DOHH2 (cell line): ENCODE measurements at regions not wholly inside any gene's neighbourhood (a gene's known extent, or its start where the extent isn't known, plus 50 kb on each side); places are given as distances from the start of the nearest gene placed in this dataset.

Experiments used
- H3F3A ChIP-seq: fragments of 200-600 bp; sonication (generic), shearing (Covaris generic); 2 replicates; pipeline ENCODE4 v1.6.0; 2016; ENCODE audit warnings: antibody characterized with exemption, mild to moderate bottlenecking; ENCODE audit not compliant: control insufficient read depth, insufficient read depth
- H3K27ac ChIP-seq: fragments of 200-600 bp; sonication (generic); 2 replicates; pipeline ENCODE4 v1.5.1; 2014; ENCODE audit warnings: low read depth, mild to moderate bottlenecking, low read length, moderate library complexity
- H3K27me3 ChIP-seq: fragments of 200-600 bp; sonication (generic); 2 replicates; pipeline ENCODE4 v1.6.1; 2014; ENCODE audit warnings: mild to moderate bottlenecking, low read length, mixed read lengths; ENCODE audit not compliant: control insufficient read depth
- H3K36me3 ChIP-seq: fragments of 200-600 bp; sonication (generic); 2 replicates; pipeline ENCODE4 v1.6.1; 2014; ENCODE audit warnings: mild to moderate bottlenecking, low read length, moderate library complexity, mixed read lengths; ENCODE audit not compliant: control insufficient read depth
- H3K4me1 ChIP-seq: fragments of 200-600 bp; sonication (generic); 2 replicates; pipeline ENCODE4 v1.6.1; 2014; ENCODE audit warnings: mild to moderate bottlenecking, low read length, mixed read lengths; ENCODE audit not compliant: control insufficient read depth
- H3K4me2 ChIP-seq: fragments of 200-600 bp; sonication (generic); 2 replicates; pipeline ENCODE4 v1.6.0; 2014; ENCODE audit warnings: mild to moderate bottlenecking, low read length, moderate library complexity
- H3K4me3 ChIP-seq: fragments of 200-600 bp; sonication (generic); 2 replicates; pipeline ENCODE4 v1.5.1; 2014; ENCODE audit warnings: mild to moderate bottlenecking, low read length, mixed read lengths
- H3K79me2 ChIP-seq: fragments of 200-600 bp; sonication (generic); 2 replicates; pipeline ENCODE4 v1.6.1; 2014; ENCODE audit warnings: mild to moderate bottlenecking, low read length, mixed read lengths; ENCODE audit not compliant: control insufficient read depth
- H3K9me2 ChIP-seq: fragments of 200-600 bp; sonication (generic); replicated peaks from 2 replicates; pipeline ENCODE4 v1.6.1; 2014; ENCODE audit warnings: mild to moderate bottlenecking, low read length, mixed read lengths; ENCODE audit not compliant: control insufficient read depth
- H3K9me3 ChIP-seq: fragments of 200-600 bp; sonication (generic); 2 replicates; pipeline ENCODE4 v1.6.1; 2014; ENCODE audit warnings: antibody characterized with exemption, low read length, mixed read lengths; ENCODE audit not compliant: control insufficient read depth, insufficient read depth
- H4K20me1 ChIP-seq: fragments of 200-600 bp; sonication (generic); 2 replicates; pipeline ENCODE4 v1.6.0; 2014; ENCODE audit warnings: low read depth, mild to moderate bottlenecking, antibody characterized with exemption, low read length, moderate library complexity; ENCODE audit not compliant: control insufficient read depth, insufficient read depth
- EZH2phosphoT487 ChIP-seq: fragments of 200-600 bp; sonication (generic); IDR thresholded peaks from 2 replicates; pipeline ENCODE4 v1.6.1; 2017; ENCODE audit warnings: borderline replicate concordance, mild to moderate bottlenecking, antibody characterized with exemption, low read length, moderate library complexity, mixed read lengths
- TF ChIP-seq, protein P1 (sequence below): fragments of 200-600 bp; sonication (generic); IDR thresholded peaks from one replicate; pipeline ENCODE4 v1.5.1; 2014; ENCODE audit warnings: antibody characterized with exemption, mild to moderate bottlenecking, low read depth, low read length; ENCODE audit not compliant: poor library complexity, severe bottlenecking

DNA sequence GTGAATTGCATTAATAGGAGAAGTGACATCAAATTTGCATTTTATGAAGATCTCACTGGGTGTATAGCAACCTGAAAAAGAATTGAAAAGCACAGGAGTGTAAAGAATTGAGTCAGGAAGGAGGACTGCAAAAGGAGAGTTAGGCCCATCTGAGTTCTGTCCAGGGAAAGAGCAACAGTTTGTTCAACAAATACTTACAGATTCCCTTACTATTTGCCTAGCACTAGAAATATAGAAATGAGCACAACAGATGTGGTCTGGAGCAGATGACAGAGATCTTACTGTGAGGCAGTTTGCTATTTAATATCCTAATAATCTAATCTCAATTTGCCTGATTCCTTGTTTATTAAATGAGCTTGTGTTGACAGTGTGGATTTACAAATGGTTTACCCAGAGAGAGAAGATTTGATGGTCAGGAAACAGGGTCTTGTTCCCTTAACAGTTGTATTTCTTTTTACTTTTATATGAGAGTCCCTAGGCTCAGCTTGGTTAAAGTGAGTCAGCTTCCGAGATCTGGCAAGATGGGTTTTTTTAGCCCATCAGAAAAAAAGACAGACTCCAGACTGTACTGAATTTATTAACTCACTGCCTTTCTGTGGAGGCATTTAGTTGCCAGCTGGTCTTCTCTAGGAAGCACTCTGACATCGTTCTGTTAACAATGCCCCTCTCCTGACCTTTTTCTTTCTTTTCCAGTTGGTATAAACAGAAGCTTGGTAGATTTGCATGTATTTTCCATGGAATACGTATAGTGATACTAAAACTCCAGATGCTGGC lies 229.7 kb downstream of the TTC6 start:
- H3K9me2 ChIP-seq: no peaks in the 10 kb centered on the region
- H3K4me1 ChIP-seq: no peaks in the 10 kb centered on the region
- no peaks in the 10 kb centered on the region for H3K9me3 ChIP-seq
- no peaks in the 10 kb centered on the region for H3K36me3 ChIP-seq
- TF ChIP-seq, protein P1, sequence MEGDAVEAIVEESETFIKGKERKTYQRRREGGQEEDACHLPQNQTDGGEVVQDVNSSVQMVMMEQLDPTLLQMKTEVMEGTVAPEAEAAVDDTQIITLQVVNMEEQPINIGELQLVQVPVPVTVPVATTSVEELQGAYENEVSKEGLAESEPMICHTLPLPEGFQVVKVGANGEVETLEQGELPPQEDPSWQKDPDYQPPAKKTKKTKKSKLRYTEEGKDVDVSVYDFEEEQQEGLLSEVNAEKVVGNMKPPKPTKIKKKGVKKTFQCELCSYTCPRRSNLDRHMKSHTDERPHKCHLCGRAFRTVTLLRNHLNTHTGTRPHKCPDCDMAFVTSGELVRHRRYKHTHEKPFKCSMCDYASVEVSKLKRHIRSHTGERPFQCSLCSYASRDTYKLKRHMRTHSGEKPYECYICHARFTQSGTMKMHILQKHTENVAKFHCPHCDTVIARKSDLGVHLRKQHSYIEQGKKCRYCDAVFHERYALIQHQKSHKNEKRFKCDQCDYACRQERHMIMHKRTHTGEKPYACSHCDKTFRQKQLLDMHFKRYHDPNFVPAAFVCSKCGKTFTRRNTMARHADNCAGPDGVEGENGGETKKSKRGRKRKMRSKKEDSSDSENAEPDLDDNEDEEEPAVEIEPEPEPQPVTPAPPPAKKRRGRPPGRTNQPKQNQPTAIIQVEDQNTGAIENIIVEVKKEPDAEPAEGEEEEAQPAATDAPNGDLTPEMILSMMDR: no peak
- TF ChIP-seq EZH2phosphoT487: no peak
- no peak overlapping the region for H3K4me3 ChIP-seq
- H3K27ac ChIP-seq: no peak overlapping the region
- H3K4me2 ChIP-seq: no peak overlapping the region
- no peaks in the 10 kb centered on the region for H3K27me3 ChIP-seq
- H4K20me1 ChIP-seq: no peaks in the 10 kb centered on the region
- H3K79me2 ChIP-seq: no peaks in the 10 kb centered on the region
- H3F3A ChIP-seq: no peaks in the 10 kb centered on the region

- Histone ChIP-seq H3K27me3 (no peaks in the 10 kb centered on the region), H3K4me3 (no peak overlapping the region), H3K9me3 (no peaks in the 10 kb centered on the region), H3K4me1 (no peaks in the 10 kb centered on the region), H3F3A (no peaks in the 10 kb centered on the region), H3K79me2 (no peaks in the 10 kb centered on the region), H3K36me3 (no peaks in the 10 kb centered on the region), H3K9me2 (no peaks in the 10 kb centered on the region), H3K4me2 (no peak overlapping the region), H4K20me1 (no peaks in the 10 kb centered on the region), H3K27ac (no peak overlapping the region)
- TF ChIP-seq EZH2phosphoT487: no peak
- TF ChIP-seq, protein P1: no peak
Observed at GRCh38 chr14:37826869-37827268, 231.4 kb downstream of the TTC6 start.

DNA sequence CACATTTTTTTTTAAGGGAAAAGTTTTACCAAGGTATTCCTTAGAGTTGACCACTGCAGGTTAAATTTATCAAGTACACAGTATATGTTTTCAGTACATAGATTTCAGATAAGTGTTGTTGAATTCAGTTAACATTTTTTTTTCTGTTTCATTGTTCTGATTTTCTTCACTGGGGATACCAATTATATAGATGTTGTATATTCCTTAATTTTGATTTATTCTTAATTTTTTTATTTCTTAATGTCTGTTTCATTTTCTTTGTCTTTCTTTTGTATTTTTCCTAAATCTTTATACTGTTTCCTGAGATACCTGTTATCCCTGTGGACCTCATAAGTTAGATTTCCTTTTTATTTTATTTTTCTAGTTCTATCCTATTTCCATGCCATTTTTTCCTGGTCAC lies 234.8 kb downstream of the TTC6 start:
- H3K9me3 ChIP-seq: peaks cover 6% of the 10 kb centered on the region; the same call in 1 of the 2 replicates
- H3K9me2 ChIP-seq: no peaks in the 10 kb centered on the region
- H3K4me1 ChIP-seq: no peaks in the 10 kb centered on the region
- H3K27me3 ChIP-seq: no peaks in the 10 kb centered on the region
- H3K79me2 ChIP-seq: no peaks in the 10 kb centered on the region
- no peak overlapping the region for H3K4me3 ChIP-seq
- H4K20me1 ChIP-seq: no peaks in the 10 kb centered on the region
- H3F3A ChIP-seq: no peaks in the 10 kb centered on the region
- H3K36me3 ChIP-seq: no peaks in the 10 kb centered on the region
- TF ChIP-seq, protein P1: no peak
- no peak for TF ChIP-seq EZH2phosphoT487
- no peak overlapping the region for H3K27ac ChIP-seq
- no peak overlapping the region for H3K4me2 ChIP-seq
